Neutrophil (primary cell): ENCODE measurements at regions not wholly inside any gene's neighbourhood (a gene's known extent, or its start where the extent isn't known, plus 50 kb on each side); places are given as distances from the start of the nearest gene placed in this dataset.

Experiments
- H3K27ac ChIP-seq: fragments of 200-600 bp; sonication (generic); 2 replicates; pipeline ENCODE4 v1.5.1; 2016; ENCODE audit warnings: mild to moderate bottlenecking, moderate library complexity
- H3K27me3 ChIP-seq: fragments of 200-600 bp; sonication (generic); 2 replicates; pipeline ENCODE4 v1.6.0; 2016; ENCODE audit warnings: mild to moderate bottlenecking
- H3K36me3 ChIP-seq: fragments of 200-600 bp; sonication (generic); 2 replicates; pipeline ENCODE4 v1.5.1; 2017
- H3K4me1 ChIP-seq, 2 experiments: fragments of 200-600 bp in 1 of 2; sonication (generic) in 1 of 2; 1 replicate in 1 of 2; 2 replicates in 1 of 2; pipeline versions ENCODE4 v1.5.1 to v1.6.1; 2013 to 2016; ENCODE audit warnings: low read depth in 1 of 2, low read length in 1 of 2, mild to moderate bottlenecking in 1 of 2, moderate library complexity in 1 of 2; ENCODE audit not compliant: control insufficient read depth in 1 of 2, insufficient read depth in 1 of 2
- H3K4me3 ChIP-seq, 2 experiments: fragments of 200-600 bp in 1 of 2; sonication (generic) in 1 of 2; 1 replicate in 1 of 2; 2 replicates in 1 of 2; pipeline ENCODE4 v1.5.1; 2013 to 2016; ENCODE audit warnings: low read depth in 1 of 2, low read length in 1 of 2, mild to moderate bottlenecking in 1 of 2, moderate library complexity in 1 of 2
- H3K9me3 ChIP-seq: fragments of 200-600 bp; sonication (generic); 2 replicates; pipeline ENCODE4 v1.5.1; 2016
- CTCF ChIP-seq: fragments of 200-600 bp; sonication (generic); IDR thresholded peaks from 2 replicates; pipeline ENCODE4 v1.5.1; 2016; ENCODE audit warnings: antibody characterized with exemption

GRCh38 chr2:181275643-181276070, 181.5 kb upstream of the ITGA4 start:
- TF ChIP-seq CTCF = no peak
- Histone ChIP-seq H3K27me3 (no peaks in the 10 kb centered on the region), H3K4me1 (no peaks in the 10 kb centered on the region), H3K9me3 (no peaks in the 10 kb centered on the region), H3K4me3 (no peak overlapping the region), H3K36me3 (no peaks in the 10 kb centered on the region), H3K27ac (no peak overlapping the region)

GRCh38 chr2:181281206-181281832, 175.9 kb upstream of the ITGA4 start:
- no peak for TF ChIP-seq CTCF
- Histone ChIP-seq H3K9me3 (no peaks in the 10 kb centered on the region), H3K27ac (no peak overlapping the region), H3K36me3 (no peaks in the 10 kb centered on the region), H3K4me1 (no peaks in the 10 kb centered on the region), H3K4me3 (no peak overlapping the region), H3K27me3 (no peaks in the 10 kb centered on the region)

GRCh38 chr2:181285116-181285515, 172.1 kb upstream of the ITGA4 start:
- Histone ChIP-seq H3K36me3 (no peaks in the 10 kb centered on the region), H3K4me3 (no peak overlapping the region), H3K9me3 (no peaks in the 10 kb centered on the region), H3K27me3 (no peaks in the 10 kb centered on the region), H3K27ac (no peak overlapping the region), H3K4me1 (no peaks in the 10 kb centered on the region)
- TF ChIP-seq CTCF = no peak

GRCh38 chr2:181289698-181290097, 167.5 kb upstream of the ITGA4 start:
- H3K27ac ChIP-seq = peak overlapping the region; percentile 0
- no peaks in the 10 kb centered on the region for H3K27me3 ChIP-seq
- H3K36me3 ChIP-seq = no peaks in the 10 kb centered on the region
- no peaks in the 10 kb centered on the region for H3K9me3 ChIP-seq
- H3K4me1 ChIP-seq = no peaks in the 10 kb centered on the region
- no peak overlapping the region for H3K4me3 ChIP-seq
- TF ChIP-seq CTCF = no peak

GRCh38 chr2:181290182-181290581, 167.0 kb upstream of the ITGA4 start:
- no peaks in the 10 kb centered on the region for H3K27me3 ChIP-seq
- H3K4me1 ChIP-seq = no peaks in the 10 kb centered on the region
- TF ChIP-seq CTCF = no peak
- H3K36me3 ChIP-seq = no peaks in the 10 kb centered on the region
- no peak overlapping the region for H3K4me3 ChIP-seq
- H3K27ac ChIP-seq = no peak overlapping the region
- H3K9me3 ChIP-seq = no peaks in the 10 kb centered on the region
